IMR-90 (cell line): ENCODE measurements at regions not wholly inside any gene's neighbourhood (a gene's known extent, or its start where the extent isn't known, plus 50 kb on each side); places are given as distances from the start of the nearest gene placed in this dataset.

Source experiments
- POLR2A ChIP-seq: IDR thresholded peaks from 2 replicates; pipeline ENCODE4 v1.6.1; 2012; ENCODE audit warnings: mild to moderate bottlenecking, low read depth, low read length
- RAD21 ChIP-seq: IDR thresholded peaks from 2 replicates; pipeline ENCODE4 v1.6.1; 2012; ENCODE audit warnings: low read length, improper control_type of control experiment
- RCOR1 ChIP-seq: IDR thresholded peaks from 2 replicates; pipeline ENCODE4 v1.6.1; 2012; ENCODE audit warnings: mild to moderate bottlenecking, low read length, improper control_type of control experiment; ENCODE audit not compliant: insufficient replicate concordance
- TF ChIP-seq, protein P1 (sequence below): conservative IDR thresholded peaks from 2 replicates; pipeline ENCODE4 v1.5.1; 2012; ENCODE audit warnings: mild to moderate bottlenecking, low read depth, low read length, improper control_type of control experiment
- TF ChIP-seq, protein P2 (sequence below): fragments of 150-350 bp; IDR thresholded peaks from 2 replicates; pipeline ENCODE4 v1.6.1; 2017; ENCODE audit warnings: mild to moderate bottlenecking, antibody characterized with exemption, low read length, low read depth

- TF ChIP-seq, protein P1, sequence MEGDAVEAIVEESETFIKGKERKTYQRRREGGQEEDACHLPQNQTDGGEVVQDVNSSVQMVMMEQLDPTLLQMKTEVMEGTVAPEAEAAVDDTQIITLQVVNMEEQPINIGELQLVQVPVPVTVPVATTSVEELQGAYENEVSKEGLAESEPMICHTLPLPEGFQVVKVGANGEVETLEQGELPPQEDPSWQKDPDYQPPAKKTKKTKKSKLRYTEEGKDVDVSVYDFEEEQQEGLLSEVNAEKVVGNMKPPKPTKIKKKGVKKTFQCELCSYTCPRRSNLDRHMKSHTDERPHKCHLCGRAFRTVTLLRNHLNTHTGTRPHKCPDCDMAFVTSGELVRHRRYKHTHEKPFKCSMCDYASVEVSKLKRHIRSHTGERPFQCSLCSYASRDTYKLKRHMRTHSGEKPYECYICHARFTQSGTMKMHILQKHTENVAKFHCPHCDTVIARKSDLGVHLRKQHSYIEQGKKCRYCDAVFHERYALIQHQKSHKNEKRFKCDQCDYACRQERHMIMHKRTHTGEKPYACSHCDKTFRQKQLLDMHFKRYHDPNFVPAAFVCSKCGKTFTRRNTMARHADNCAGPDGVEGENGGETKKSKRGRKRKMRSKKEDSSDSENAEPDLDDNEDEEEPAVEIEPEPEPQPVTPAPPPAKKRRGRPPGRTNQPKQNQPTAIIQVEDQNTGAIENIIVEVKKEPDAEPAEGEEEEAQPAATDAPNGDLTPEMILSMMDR: no peak
- TF ChIP-seq, protein P2, sequence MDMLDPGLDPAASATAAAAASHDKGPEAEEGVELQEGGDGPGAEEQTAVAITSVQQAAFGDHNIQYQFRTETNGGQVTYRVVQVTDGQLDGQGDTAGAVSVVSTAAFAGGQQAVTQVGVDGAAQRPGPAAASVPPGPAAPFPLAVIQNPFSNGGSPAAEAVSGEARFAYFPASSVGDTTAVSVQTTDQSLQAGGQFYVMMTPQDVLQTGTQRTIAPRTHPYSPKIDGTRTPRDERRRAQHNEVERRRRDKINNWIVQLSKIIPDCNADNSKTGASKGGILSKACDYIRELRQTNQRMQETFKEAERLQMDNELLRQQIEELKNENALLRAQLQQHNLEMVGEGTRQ: no peak
- TF ChIP-seq RAD21 (no peak), POLR2A (no peak), RCOR1 (no peak)
Observed at GRCh38 chr7:24475166-24475961, 97.9 kb upstream of the PALS2 start.
